Breast epithelium (tissue), 4 donors: ENCODE measurements at regions not wholly inside any gene's neighbourhood (a gene's known extent, or its start where the extent isn't known, plus 50 kb on each side); places are given as distances from the start of the nearest gene placed in this dataset.
A peak's percentile ranks its signal among the peaks of the same experiment; 100 is the strongest.

ENCODE experiments used
- DNase-seq, 2 donors: peaks; one replicate each; pipeline ENCODE4 v3.0.0-alpha.2; 2019; ENCODE audit warnings: low spot score in 2 of 2
- H3K27ac ChIP-seq, 2 donors: fragments of 200-600 bp; sonication (generic) in 1 of 2; one replicate each; pipeline ENCODE4 v1.5.1; 2016 to 2019; ENCODE audit warnings: mild to moderate bottlenecking in 1 of 2
- H3K27me3 ChIP-seq, 2 donors: fragments of 200-600 bp; sonication (generic) in 1 of 2; one replicate each; pipeline versions ENCODE4 v1.5.1 to v1.6.0; 2017 to 2019; ENCODE audit warnings: control low read depth in 1 of 2, mild to moderate bottlenecking in 1 of 2
- H3K36me3 ChIP-seq: fragments of 200-600 bp; one replicate; pipeline ENCODE4 v1.5.1; 2019
- H3K4me1 ChIP-seq, 2 donors: fragments of 200-600 bp; sonication (generic); one replicate each; pipeline ENCODE4 v1.5.1; 2016 to 2019; ENCODE audit warnings: control low read depth in 1 of 2
- H3K4me3 ChIP-seq, 3 donors: fragments of 200-600 bp; sonication (generic); 1 replicate in 2 of 3; 2 replicates in 1 of 3; pipeline ENCODE4 v1.5.1; 2016 to 2019; ENCODE audit warnings: mild to moderate bottlenecking in 3 of 3, moderate library complexity in 2 of 3
- H3K9me3 ChIP-seq, 2 donors: fragments of 200-600 bp; sonication (generic) in 1 of 2; one replicate each; pipeline ENCODE4 v1.5.1; 2016 to 2019; ENCODE audit warnings: control low read depth in 1 of 2
- CTCF ChIP-seq, 3 donors: fragments of 450-650 bp; IDR thresholded peaks; one replicate each; pipeline ENCODE4 v1.5.1; 2016 to 2017; ENCODE audit warnings: antibody characterized with exemption in 3 of 3, mild to moderate bottlenecking in 3 of 3, moderate library complexity in 3 of 3
- POLR2A ChIP-seq: fragments of 450-650 bp; IDR thresholded peaks from one replicate; pipeline ENCODE4 v1.6.1; 2016; ENCODE audit warnings: antibody characterized with exemption, mild to moderate bottlenecking, moderate library complexity
- POLR2AphosphoS5 ChIP-seq, 3 donors: sonication (generic); formaldehyde crosslinking; IDR thresholded peaks; one replicate each; pipeline ENCODE4 v1.6.1; 2017; ENCODE audit warnings: antibody characterized with exemption in 3 of 3
- intact Hi-C: fragments of 100-400 bp; cut with DNase I; formaldehyde crosslinking; loops from one replicate; pipeline ENCODE4 v1.15.1; 2023; ENCODE audit warnings: low total_unique reads

GRCh38 chr5:142248853-142249462, 75.9 kb downstream of the SPRY4 start:
- Histone ChIP-seq H3K36me3 (no peaks in the 10 kb centered on the region), H3K9me3 (no peaks in the 10 kb centered on the region), H3K27me3 (no peaks in the 10 kb centered on the region), H3K4me1 (peaks cover 0 to 4% of the 10 kb centered on the region in 2 donors), H3K4me3 (no peak overlapping the region), H3K27ac (peak overlapping the region in 1 of 2 donors; percentile 23)
- intact Hi-C loops: no loop called here
- peak in 1 of 2 donors; percentile 25 for DNase-seq
- TF ChIP-seq CTCF (IDR thresholded peaks at IDR 0.05) (no peak), POLR2AphosphoS5 (IDR thresholded peaks at IDR 0.05) (no peak), POLR2A (no peak)

- no peaks in the 10 kb centered on the region for H3K27me3 ChIP-seq
- intact Hi-C loops: no loop called here
- peak in 1 of 2 donors; percentile 81 for DNase-seq
- peak overlapping the region; percentile 75 to 89 for H3K27ac ChIP-seq
- no peaks in the 10 kb centered on the region for H3K36me3 ChIP-seq
- no peaks in the 10 kb centered on the region for H3K9me3 ChIP-seq
- H3K4me1 ChIP-seq: peaks cover 0 to 4% of the 10 kb centered on the region in 2 donors
- H3K4me3 ChIP-seq: no peak overlapping the region
- TF ChIP-seq POLR2AphosphoS5 (IDR thresholded peaks at IDR 0.05) (no peak), POLR2A (no peak), CTCF (IDR thresholded peaks at IDR 0.05) (no peak)
Observed at GRCh38 chr5:142246258-142246657, 78.6 kb downstream of the SPRY4 start.

- intact Hi-C loops: no loop called here
- H3K36me3 ChIP-seq: no peaks in the 10 kb centered on the region
- H3K4me3 ChIP-seq: no peak overlapping the region
- TF ChIP-seq POLR2AphosphoS5 (IDR thresholded peaks at IDR 0.05) (no peak), POLR2A (no peak), CTCF (IDR thresholded peaks at IDR 0.05) (no peak)
- H3K27me3 ChIP-seq: no peaks in the 10 kb centered on the region
- H3K4me1 ChIP-seq: peaks cover 0 to 4% of the 10 kb centered on the region in 2 donors
- H3K9me3 ChIP-seq: no peaks in the 10 kb centered on the region
- no peak for DNase-seq
- H3K27ac ChIP-seq: peak overlapping the region; percentile 75 to 89
Observed at GRCh38 chr5:142245786-142246185, 79.0 kb downstream of the SPRY4 start.

- DNase-seq: no peak
- TF ChIP-seq CTCF (IDR thresholded peaks at IDR 0.05): no peak
- no peak for TF ChIP-seq POLR2AphosphoS5 (IDR thresholded peaks at IDR 0.05)
- no peak for TF ChIP-seq POLR2A
- no peaks in the 10 kb centered on the region for H3K27me3 ChIP-seq
- intact Hi-C loops: no loop called here
- H3K9me3 ChIP-seq: no peaks in the 10 kb centered on the region
- H3K4me1 ChIP-seq: peaks cover 0 to 4% of the 10 kb centered on the region in 2 donors
- H3K36me3 ChIP-seq: no peaks in the 10 kb centered on the region
- no peak overlapping the region for H3K4me3 ChIP-seq
- H3K27ac ChIP-seq: peak overlapping the region in 1 of 2 donors; percentile 75
Observed at GRCh38 chr5:142244440-142244839, 80.4 kb downstream of the SPRY4 start.

- no peak for DNase-seq
- Histone ChIP-seq H3K27ac (no peak overlapping the region), H3K9me3 (no peaks in the 10 kb centered on the region), H3K4me1 (peaks cover 0 to 4% of the 10 kb centered on the region in 2 donors), H3K36me3 (no peaks in the 10 kb centered on the region), H3K27me3 (no peaks in the 10 kb centered on the region), H3K4me3 (no peak overlapping the region)
- TF ChIP-seq POLR2AphosphoS5 (IDR thresholded peaks at IDR 0.05): no peak
- intact Hi-C loops: no loop called here
Observed at GRCh38 chr5:142242272-142242671, 82.5 kb downstream of the SPRY4 start.
